ENCODE measurements at regions not wholly inside any gene's neighbourhood (a gene's known extent, or its start where the extent isn't known, plus 50 kb on each side); places are given as distances from the start of the nearest gene placed in this dataset.
"Not testable (repeated sequence)": the region's sequence is repeated elsewhere in the genome, so short reads cannot be mapped to it uniquely, and the experiment has no call there.

- ATAC-seq, result no peak
These were observed 159.5 kb upstream of the PTBP2 start for GRCh38 chr1:96562094-96562493.

GRCh38 chr1:96564401-96564800 lies 157.2 kb upstream of the PTBP2 start:
- not testable (repeated sequence) for ATAC-seq

GRCh38 chr1:96565546-96565945 lies 156.0 kb upstream of the PTBP2 start:
- no peak for ATAC-seq

- no peak for ATAC-seq
These were observed 152.9 kb upstream of the PTBP2 start for GRCh38 chr1:96568639-96569038.

GRCh38 chr1:96569288-96569687 lies 152.3 kb upstream of the PTBP2 start:
- no peak for ATAC-seq

GRCh38 chr1:96579636-96580035 lies 141.9 kb upstream of the PTBP2 start:
- ATAC-seq, result no peak

GRCh38 chr1:96580920-96581319 lies 140.7 kb upstream of the PTBP2 start:
- no peak for ATAC-seq

- no peak for ATAC-seq
These were observed 139.8 kb upstream of the PTBP2 start for GRCh38 chr1:96581772-96582171.

GRCh38 chr1:96583903-96584302 lies 137.7 kb upstream of the PTBP2 start:
- no peak for ATAC-seq

- no peak for ATAC-seq
These were observed 134.4 kb upstream of the PTBP2 start for GRCh38 chr1:96587222-96587621.

GRCh38 chr1:96588416-96588995 lies 133.1 kb upstream of the PTBP2 start:
- no peak for ATAC-seq

GRCh38 chr1:96595530-96595929 lies 126.1 kb upstream of the PTBP2 start:
- ATAC-seq, result not testable (repeated sequence)

- ATAC-seq, result peak; percentile 28
These were observed 125.2 kb upstream of the PTBP2 start for GRCh38 chr1:96596226-96596922.

GRCh38 chr1:96597218-96597617 lies 124.4 kb upstream of the PTBP2 start:
- ATAC-seq, result no peak

GRCh38 chr1:96598416-96599168 lies 123.0 kb upstream of the PTBP2 start:
- no peak for ATAC-seq

GRCh38 chr1:96604620-96605019 lies 117.0 kb upstream of the PTBP2 start:
- not testable (repeated sequence) for ATAC-seq

- not testable (repeated sequence) for ATAC-seq
These were observed 104.2 kb upstream of the PTBP2 start for GRCh38 chr1:96617375-96617774.

GRCh38 chr1:96632045-96632664 lies 89.4 kb upstream of the PTBP2 start:
- no peak for ATAC-seq

- ATAC-seq, result no peak
These were observed 87.9 kb upstream of the PTBP2 start for GRCh38 chr1:96633695-96634094.

- no peak for ATAC-seq
These were observed 86.7 kb upstream of the PTBP2 start for GRCh38 chr1:96634883-96635282.

- no peak for ATAC-seq
These were observed 80.3 kb upstream of the PTBP2 start for GRCh38 chr1:96641282-96641681.

GRCh38 chr1:96643519-96643918 lies 78.1 kb upstream of the PTBP2 start:
- no peak for ATAC-seq

- ATAC-seq, result no peak
These were observed 72.3 kb upstream of the PTBP2 start for GRCh38 chr1:96649301-96649700.
